Endothelial cell of umbilical vein (primary cell): ENCODE measurements at regions not wholly inside any gene's neighbourhood (a gene's known extent, or its start where the extent isn't known, plus 50 kb on each side); places are given as distances from the start of the nearest gene placed in this dataset.

ENCODE experiments used
- BruUV-seq: library from RNA; stranded (reverse); fragments of 400-500 nt; replicated peaks from 2 replicates; lab custom pipeline; 2021; lab: Mats Ljungman, UMichigan
- CTCF ChIA-PET: fragments of 300-600, 350-600 bp; sonication (Branson Sonifier 250); formaldehyde crosslinking; loops from one replicate; lab custom pipeline; 2021; ENCODE audit warnings: antibody characterized with exemption, inconsistent platforms; lab: Charles Lee
- POLR2A ChIA-PET: fragments of 300-600, 350-600 bp; sonication (Branson Sonifier 250); formaldehyde crosslinking; loops from one replicate; lab custom pipeline; 2021; ENCODE audit warnings: antibody characterized with exemption, inconsistent platforms; lab: Charles Lee
- DNase-seq: peaks from one replicate; pipeline ENCODE4 v3.0.0-alpha.2; 2011; ENCODE audit warnings: low read depth, low spot score
- FAIRE-seq: peaks from 2 replicates; lab custom pipeline; 2011; peaks lifted over from hg19 to GRCh38; lab: Jason Lieb, UNC
- H2AFZ ChIP-seq: 2 replicates; pipeline ENCODE4 v1.6.0; 2012; ENCODE audit warnings: low read depth, low read length, control low read depth, inconsistent platforms
- H3K27ac ChIP-seq: 2 replicates; pipeline ENCODE4 v1.5.1; 2011; ENCODE audit warnings: low read depth, mild to moderate bottlenecking, control low read depth, low read length, moderate library complexity; ENCODE audit not compliant: insufficient read depth
- H3K27me3 ChIP-seq, 2 experiments: 2 replicates each; pipeline versions ENCODE4 v1.6.0 to v1.6.1; 2011; ENCODE audit warnings: low read length in 2 of 2, mixed read lengths in 1 of 2; ENCODE audit not compliant: control insufficient read depth in 2 of 2, insufficient read depth in 2 of 2
- H3K36me3 ChIP-seq, 2 experiments: 2 replicates in 1 of 2; 3 replicates in 1 of 2; pipeline ENCODE4 v1.5.1; 2011; ENCODE audit warnings: low read length in 2 of 2, mild to moderate bottlenecking in 1 of 2, moderate library complexity in 1 of 2; ENCODE audit not compliant: control insufficient read depth in 2 of 2, insufficient read depth in 2 of 2; ENCODE audit errors: extremely low read depth in 1 of 2
- H3K4me1 ChIP-seq: 3 replicates; pipeline ENCODE4 v1.5.1; 2011; ENCODE audit warnings: mild to moderate bottlenecking, low read length; ENCODE audit not compliant: control insufficient read depth, insufficient read depth; ENCODE audit errors: extremely low read depth
- H3K4me2 ChIP-seq: 2 replicates; pipeline ENCODE4 v1.6.1; 2011; ENCODE audit warnings: low read length, control low read depth, mixed read lengths; ENCODE audit not compliant: insufficient read depth
- H3K4me3 ChIP-seq, 3 experiments: fragments of 200-600 bp in 1 of 3; sonication (generic), shearing (Covaris generic) in 1 of 3; replicated peaks in 1 of 3; 2 replicates each; pipeline ENCODE4 v1.5.1; 2011 to 2016; ENCODE audit warnings: control low read depth in 3 of 3, low read length in 3 of 3, mild to moderate bottlenecking in 2 of 3, inconsistent platforms in 1 of 3, low read depth in 1 of 3, moderate library complexity in 1 of 3; ENCODE audit not compliant: insufficient read depth in 1 of 3
- H3K79me2 ChIP-seq: 2 replicates; pipeline ENCODE4 v1.6.0; 2012; ENCODE audit warnings: low read length, inconsistent platforms; ENCODE audit not compliant: control insufficient read depth, insufficient read depth
- H3K9ac ChIP-seq: replicated peaks from 2 replicates; pipeline ENCODE3; 2011; ENCODE audit warnings: low read length, control low read depth; ENCODE audit not compliant: insufficient read depth; ENCODE audit errors: extremely low read depth
- H3K9me1 ChIP-seq: replicated peaks from 3 replicates; pipeline ENCODE4 v1.6.0; 2011; ENCODE audit warnings: mild to moderate bottlenecking, low read length; ENCODE audit not compliant: control insufficient read depth, insufficient read depth; ENCODE audit errors: extremely low read depth
- H3K9me3 ChIP-seq: replicated peaks from 2 replicates; pipeline ENCODE4 v1.5.1; 2012; ENCODE audit warnings: low read length, inconsistent platforms; ENCODE audit not compliant: control insufficient read depth, insufficient read depth
- H4K20me1 ChIP-seq: replicated peaks from 2 replicates; pipeline ENCODE3; 2011; ENCODE audit warnings: mild to moderate bottlenecking, low read length; ENCODE audit not compliant: control insufficient read depth, insufficient read depth; ENCODE audit errors: extremely low read depth
- EZH2 ChIP-seq: IDR thresholded peaks from 2 replicates; pipeline ENCODE4 v1.6.1; 2012; ENCODE audit warnings: borderline replicate concordance, low read depth, mild to moderate bottlenecking, moderate library complexity, low read length, inconsistent platforms; ENCODE audit not compliant: severe bottlenecking
- FOS ChIP-seq: IDR thresholded peaks from 2 replicates; pipeline ENCODE4 v1.6.1; 2011; ENCODE audit warnings: mild to moderate bottlenecking, low read length, moderate library complexity, borderline replicate concordance; ENCODE audit not compliant: insufficient read depth
- GATA2 ChIP-seq: IDR thresholded peaks from 2 replicates; pipeline ENCODE4 v1.7.0; 2011; ENCODE audit warnings: low read depth, mild to moderate bottlenecking, moderate library complexity, mixed read lengths, low read length; ENCODE audit not compliant: insufficient read length, insufficient read depth
- JUN ChIP-seq: IDR thresholded peaks from 2 replicates; pipeline ENCODE4 v1.6.1; 2011; ENCODE audit warnings: borderline replicate concordance, low read depth; ENCODE audit not compliant: insufficient read length, insufficient read depth
- MAX ChIP-seq: IDR thresholded peaks from 2 replicates; pipeline ENCODE4 v1.6.1; 2011; ENCODE audit not compliant: insufficient read depth, insufficient read length
- MYC ChIP-seq: IDR thresholded peaks from one replicate; pipeline ENCODE4 v1.6.1; 2011; ENCODE audit warnings: mild to moderate bottlenecking, low read depth, low read length
- POLR2A ChIP-seq: IDR thresholded peaks from 2 replicates; pipeline ENCODE4 v1.6.1; 2012; ENCODE audit warnings: low read depth, mild to moderate bottlenecking, control low read depth, low read length
- POLR2AphosphoS5 ChIP-seq: IDR thresholded peaks from 2 replicates; pipeline ENCODE4 v1.6.1; 2012; ENCODE audit warnings: low read depth, mild to moderate bottlenecking, control low read depth, low read length, moderate library complexity; ENCODE audit not compliant: insufficient read depth
- dilution Hi-C: fragments of 300-500 bp; cut with MboI; formaldehyde crosslinking; loops from one replicate; pipeline ENCODE4 v1.15.0; 2019; ENCODE audit warnings: low sequenced_read_pairs; ENCODE audit not compliant: extremely low pct_ligation_motif_present
- intact Hi-C: fragments of 100-400 bp; cut with micrococcal nuclease; formaldehyde crosslinking; loops from one replicate; pipeline ENCODE4 v1.10.0; 2022
- TF ChIP-seq, protein P1 (sequence below), 2 donors: IDR thresholded peaks; 1 replicate in 1 of 2; 2 replicates in 1 of 2; pipeline ENCODE4 v1.5.1; 2011; ENCODE audit warnings: low read length in 2 of 2, mild to moderate bottlenecking in 2 of 2, moderate library complexity in 2 of 2, control low read depth in 1 of 2, inconsistent platforms in 1 of 2, low read depth in 1 of 2; ENCODE audit not compliant: insufficient read depth in 1 of 2; ENCODE audit errors: extremely low read depth in 1 of 2

DNA sequence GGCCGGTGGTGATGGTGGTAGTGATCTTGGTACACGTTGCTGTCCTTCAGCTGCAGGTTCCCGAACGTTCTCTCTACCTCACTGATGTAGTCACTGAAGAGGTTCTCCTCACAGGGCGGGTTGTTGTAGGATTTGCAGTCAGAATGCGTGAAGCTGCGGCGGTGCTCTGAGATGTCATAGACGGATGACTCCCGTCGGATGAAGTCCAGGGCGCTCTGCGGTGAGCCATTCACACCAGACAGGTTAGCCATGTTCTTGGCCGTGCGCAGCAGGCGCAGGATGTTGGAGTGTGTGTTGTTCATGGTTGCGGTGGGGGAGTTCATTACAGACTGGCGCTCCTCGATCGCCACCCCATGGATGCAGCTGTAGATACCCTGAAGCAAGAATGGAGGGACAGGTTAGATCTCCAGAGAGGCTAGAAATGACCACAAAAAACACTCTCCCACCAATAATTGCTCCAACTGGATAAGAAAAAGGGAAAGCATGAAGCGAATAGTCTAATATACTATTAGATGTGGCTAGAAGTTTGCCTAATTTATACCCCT is 367.8 kb downstream of the EMP1 start:
- Histone ChIP-seq H3K4me3 (no peak overlapping the region), H3K9me1 (no peaks in the 10 kb centered on the region), H3K36me3 (no peaks in the 10 kb centered on the region), H3K4me2 (no peak overlapping the region), H3K9me3 (no peaks in the 10 kb centered on the region), H3K79me2 (no peaks in the 10 kb centered on the region), H3K9ac (no peak overlapping the region), H3K27me3 (no peaks in the 10 kb centered on the region), H4K20me1 (no peaks in the 10 kb centered on the region), H2AFZ (no peak overlapping the region), H3K27ac (no peak overlapping the region), H3K4me1 (no peaks in the 10 kb centered on the region)
- POLR2A ChIA-PET, result no interaction called here
- DNase-seq (no peak), FAIRE-seq (no peak)
- TF ChIP-seq MAX (no peak), MYC (no peak)
- CTCF ChIA-PET, result no interaction called here
- dilution Hi-C loops, result no loop called here
- intact Hi-C loops, result no loop called here
- no TSS peak for BruUV-seq

DNA sequence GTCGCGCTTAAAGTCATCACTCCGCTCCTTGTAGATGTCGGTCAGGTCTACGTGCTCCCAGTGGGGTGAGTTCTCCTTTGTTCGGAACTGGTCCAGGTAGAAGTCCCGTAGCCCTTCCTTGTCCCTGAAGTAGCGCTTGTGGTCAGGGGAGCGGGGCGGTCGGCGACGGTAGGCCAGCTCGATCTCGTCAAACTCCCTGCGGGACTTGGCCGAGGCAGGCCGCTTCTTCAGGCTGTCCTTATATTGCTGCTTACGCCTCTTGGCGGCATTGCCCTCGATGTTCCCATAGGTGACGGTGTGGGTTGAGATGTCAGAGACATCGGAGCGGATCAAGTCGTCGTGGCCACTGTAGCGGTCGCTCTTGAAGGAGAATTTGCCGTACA is 367.2 kb downstream of the EMP1 start:
- no peaks in the 10 kb centered on the region for H3K9me1 ChIP-seq
- CTCF ChIA-PET, result no interaction called here
- H3K36me3 ChIP-seq, result no peaks in the 10 kb centered on the region
- no peak overlapping the region for H3K9ac ChIP-seq
- no peak overlapping the region for H3K27ac ChIP-seq
- no peaks in the 10 kb centered on the region for H3K9me3 ChIP-seq
- H3K27me3 ChIP-seq, result no peaks in the 10 kb centered on the region
- no peaks in the 10 kb centered on the region for H3K79me2 ChIP-seq
- no peak for DNase-seq
- dilution Hi-C loops, result no loop called here
- FAIRE-seq, result no peak
- no TSS peak for BruUV-seq
- no peak for TF ChIP-seq MYC
- no peak for TF ChIP-seq JUN
- TF ChIP-seq, protein P1, sequence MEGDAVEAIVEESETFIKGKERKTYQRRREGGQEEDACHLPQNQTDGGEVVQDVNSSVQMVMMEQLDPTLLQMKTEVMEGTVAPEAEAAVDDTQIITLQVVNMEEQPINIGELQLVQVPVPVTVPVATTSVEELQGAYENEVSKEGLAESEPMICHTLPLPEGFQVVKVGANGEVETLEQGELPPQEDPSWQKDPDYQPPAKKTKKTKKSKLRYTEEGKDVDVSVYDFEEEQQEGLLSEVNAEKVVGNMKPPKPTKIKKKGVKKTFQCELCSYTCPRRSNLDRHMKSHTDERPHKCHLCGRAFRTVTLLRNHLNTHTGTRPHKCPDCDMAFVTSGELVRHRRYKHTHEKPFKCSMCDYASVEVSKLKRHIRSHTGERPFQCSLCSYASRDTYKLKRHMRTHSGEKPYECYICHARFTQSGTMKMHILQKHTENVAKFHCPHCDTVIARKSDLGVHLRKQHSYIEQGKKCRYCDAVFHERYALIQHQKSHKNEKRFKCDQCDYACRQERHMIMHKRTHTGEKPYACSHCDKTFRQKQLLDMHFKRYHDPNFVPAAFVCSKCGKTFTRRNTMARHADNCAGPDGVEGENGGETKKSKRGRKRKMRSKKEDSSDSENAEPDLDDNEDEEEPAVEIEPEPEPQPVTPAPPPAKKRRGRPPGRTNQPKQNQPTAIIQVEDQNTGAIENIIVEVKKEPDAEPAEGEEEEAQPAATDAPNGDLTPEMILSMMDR (IDR thresholded peaks at IDR 0.05; ENCODE audit: extremely low read depth in 1 of 2, insufficient read depth in 1 of 2, low read depth in 1 of 2, low read length in 2 of 2), result no peak
- TF ChIP-seq POLR2A, result no peak
- TF ChIP-seq GATA2, result no peak
- TF ChIP-seq MAX, result no peak
- TF ChIP-seq POLR2AphosphoS5, result no peak
- TF ChIP-seq FOS, result no peak
- TF ChIP-seq EZH2, result no peak
- intact Hi-C loops, result no loop called here
- H2AFZ ChIP-seq, result no peak overlapping the region
- no peaks in the 10 kb centered on the region for H3K4me1 ChIP-seq
- no peaks in the 10 kb centered on the region for H4K20me1 ChIP-seq
- H3K4me2 ChIP-seq, result no peak overlapping the region
- POLR2A ChIA-PET, result no interaction called here
- H3K4me3 ChIP-seq, result no peak overlapping the region
